GM12878 (cell line): ENCODE measurements at regions not wholly inside any gene's neighbourhood (a gene's known extent, or its start where the extent isn't known, plus 50 kb on each side); places are given as distances from the start of the nearest gene placed in this dataset.

Experiments used
- CTCF ChIP-seq, 3 experiments: IDR thresholded peaks in 2 of 3; conservative IDR thresholded peaks in 1 of 3; 2 replicates each; pipeline ENCODE4 v1.5.1; 2011; ENCODE audit warnings: low read depth in 3 of 3, low read length in 3 of 3, mild to moderate bottlenecking in 3 of 3, control low read depth in 2 of 3, moderate library complexity in 2 of 3, inconsistent platforms in 1 of 3, mixed read lengths in 1 of 3; ENCODE audit not compliant: control insufficient read depth in 2 of 3, insufficient read depth in 1 of 3; ENCODE audit errors: extremely low read depth in 1 of 3
- MAX ChIP-seq: IDR thresholded peaks from 2 replicates; pipeline ENCODE4 v1.6.1; 2012; ENCODE audit warnings: low read depth, low read length, improper control_type of control experiment
- TF ChIP-seq, protein P1 (sequence below): fragments of 450-650 bp; formaldehyde crosslinking; IDR thresholded peaks from 2 replicates; pipeline ENCODE4 v1.4.0; 2020; ENCODE audit warnings: mild to moderate bottlenecking, moderate library complexity

GRCh38 chr12:91601054-91601453, 418.4 kb upstream of the DCN start:
- TF ChIP-seq, protein P1, sequence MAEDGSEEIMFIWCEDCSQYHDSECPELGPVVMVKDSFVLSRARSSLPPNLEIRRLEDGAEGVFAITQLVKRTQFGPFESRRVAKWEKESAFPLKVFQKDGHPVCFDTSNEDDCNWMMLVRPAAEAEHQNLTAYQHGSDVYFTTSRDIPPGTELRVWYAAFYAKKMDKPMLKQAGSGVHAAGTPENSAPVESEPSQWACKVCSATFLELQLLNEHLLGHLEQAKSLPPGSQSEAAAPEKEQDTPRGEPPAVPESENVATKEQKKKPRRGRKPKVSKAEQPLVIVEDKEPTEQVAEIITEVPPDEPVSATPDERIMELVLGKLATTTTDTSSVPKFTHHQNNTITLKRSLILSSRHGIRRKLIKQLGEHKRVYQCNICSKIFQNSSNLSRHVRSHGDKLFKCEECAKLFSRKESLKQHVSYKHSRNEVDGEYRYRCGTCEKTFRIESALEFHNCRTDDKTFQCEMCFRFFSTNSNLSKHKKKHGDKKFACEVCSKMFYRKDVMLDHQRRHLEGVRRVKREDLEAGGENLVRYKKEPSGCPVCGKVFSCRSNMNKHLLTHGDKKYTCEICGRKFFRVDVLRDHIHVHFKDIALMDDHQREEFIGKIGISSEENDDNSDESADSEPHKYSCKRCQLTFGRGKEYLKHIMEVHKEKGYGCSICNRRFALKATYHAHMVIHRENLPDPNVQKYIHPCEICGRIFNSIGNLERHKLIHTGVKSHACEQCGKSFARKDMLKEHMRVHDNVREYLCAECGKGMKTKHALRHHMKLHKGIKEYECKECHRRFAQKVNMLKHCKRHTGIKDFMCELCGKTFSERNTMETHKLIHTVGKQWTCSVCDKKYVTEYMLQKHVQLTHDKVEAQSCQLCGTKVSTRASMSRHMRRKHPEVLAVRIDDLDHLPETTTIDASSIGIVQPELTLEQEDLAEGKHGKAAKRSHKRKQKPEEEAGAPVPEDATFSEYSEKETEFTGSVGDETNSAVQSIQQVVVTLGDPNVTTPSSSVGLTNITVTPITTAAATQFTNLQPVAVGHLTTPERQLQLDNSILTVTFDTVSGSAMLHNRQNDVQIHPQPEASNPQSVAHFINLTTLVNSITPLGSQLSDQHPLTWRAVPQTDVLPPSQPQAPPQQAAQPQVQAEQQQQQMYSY (CRISPR knock-in tag): no peak
- TF ChIP-seq MAX (no peak), CTCF (IDR thresholded peaks at IDR 0.05 in 2 of 3, conservative IDR thresholded peaks at IDR 0.05 in 1 of 3; ENCODE audit: control insufficient read depth in 2 of 3, extremely low read depth in 1 of 3, insufficient read depth in 1 of 3, low read depth in 3 of 3, low read length in 3 of 3) (no peak)
